PC-9 (cell line): ENCODE measurements at regions not wholly inside any gene's neighbourhood (a gene's known extent, or its start where the extent isn't known, plus 50 kb on each side); places are given as distances from the start of the nearest gene placed in this dataset.

ENCODE experiments used
- BruUV-seq: library from RNA; stranded (reverse); fragments of 400-500 nt; replicated peaks from 2 replicates; lab custom pipeline; 2021; lab: Mats Ljungman, UMichigan
- CTCF ChIA-PET: fragments of 300-600 bp; sonication (Branson Sonifier 250); formaldehyde crosslinking; loops from one replicate; lab custom pipeline; 2022; ENCODE audit warnings: antibody characterized with exemption; lab: Charles Lee
- POLR2A ChIA-PET: fragments of 300-600 bp; sonication (Branson Sonifier 250); formaldehyde crosslinking; loops from one replicate; lab custom pipeline; 2022; ENCODE audit warnings: antibody characterized with exemption; ENCODE audit not compliant: unreplicated experiment; lab: Charles Lee
- DNase-seq, 2 experiments: peaks; one replicate each; pipeline versions ENCODE4 v3.0.0 to v3.0.0-alpha.2; 2015 to 2022; ENCODE audit warnings: mixed read lengths in 1 of 2
- H2AFZ ChIP-seq: fragments of 200-600 bp; sonication (generic); 2 replicates; pipeline ENCODE4 v1.8.1; 2017; ENCODE audit warnings: antibody characterized with exemption
- H3F3A ChIP-seq: fragments of 200-600 bp; sonication (generic); 2 replicates; pipeline ENCODE4 v1.8.1; 2017; ENCODE audit warnings: antibody characterized with exemption, mild to moderate bottlenecking, low read depth; ENCODE audit not compliant: insufficient read depth
- H3K27ac ChIP-seq: fragments of 200-600 bp; sonication (generic); 2 replicates; pipeline ENCODE4 v1.6.1; 2016; ENCODE audit warnings: mixed run types
- H3K27me3 ChIP-seq: fragments of 200-600 bp; sonication (generic); 2 replicates; pipeline ENCODE4 v1.6.1; 2016; ENCODE audit warnings: low read depth, mixed run types; ENCODE audit not compliant: insufficient read depth
- H3K36me3 ChIP-seq: fragments of 200-600 bp; sonication (generic); 2 replicates; pipeline ENCODE4 v1.6.1; 2016; ENCODE audit warnings: low read depth, mixed run types
- H3K4me1 ChIP-seq: fragments of 200-600 bp; sonication (generic); replicated peaks from 2 replicates; pipeline ENCODE4 v1.6.1; 2016; ENCODE audit warnings: mixed run types; ENCODE audit not compliant: insufficient read depth
- H3K4me2 ChIP-seq: fragments of 200-600 bp; sonication (generic); 2 replicates; pipeline ENCODE4 v1.6.1; 2017; ENCODE audit warnings: mixed run types
- H3K4me3 ChIP-seq: fragments of 200-600 bp; sonication (generic); 2 replicates; pipeline ENCODE4 v1.6.1; 2016; ENCODE audit warnings: mixed run types
- H3K79me2 ChIP-seq: fragments of 200-600 bp; sonication (generic); 2 replicates; pipeline ENCODE4 v1.6.1; 2017; ENCODE audit warnings: low read depth, mixed run types
- H3K9me2 ChIP-seq: fragments of 200-600 bp; sonication (generic); 2 replicates; pipeline ENCODE4 v1.8.1; 2017; ENCODE audit warnings: mild to moderate bottlenecking; ENCODE audit not compliant: insufficient read depth
- H3K9me3 ChIP-seq: fragments of 200-600 bp; sonication (generic); 2 replicates; pipeline ENCODE4 v1.8.1; 2016; ENCODE audit warnings: low read depth; ENCODE audit not compliant: insufficient read depth
- H4K20me1 ChIP-seq: fragments of 200-600 bp; sonication (generic); 2 replicates; pipeline ENCODE4 v1.8.1; 2017; ENCODE audit not compliant: insufficient read depth
- CTCF ChIP-seq: fragments of 200-600 bp; sonication (generic); conservative IDR thresholded peaks from 2 replicates; pipeline ENCODE4 v1.6.1; 2017; ENCODE audit warnings: mixed run types, antibody characterized with exemption, mild to moderate bottlenecking, moderate library complexity
- EZH2 ChIP-seq: fragments of 200-600 bp; sonication (generic); IDR thresholded peaks from 2 replicates; pipeline ENCODE4 v1.8.0; 2017; ENCODE audit warnings: antibody characterized with exemption, low read depth
- intact Hi-C: fragments of 100-400 bp; cut with micrococcal nuclease; formaldehyde crosslinking; loops from one replicate; pipeline ENCODE4 v1.10.0; 2022; ENCODE audit not compliant: unreplicated experiment

- Histone ChIP-seq H3K9me3 (no peaks in the 10 kb centered on the region), H3K36me3 (no peaks in the 10 kb centered on the region), H3K4me3 (no peak overlapping the region), H4K20me1 (no peaks in the 10 kb centered on the region), H3K27ac (no peak overlapping the region), H3K79me2 (no peaks in the 10 kb centered on the region), H3K27me3 (no peaks in the 10 kb centered on the region), H3K4me1 (no peaks in the 10 kb centered on the region), H3K9me2 (no peaks in the 10 kb centered on the region), H3F3A (no peaks in the 10 kb centered on the region), H3K4me2 (no peak overlapping the region), H2AFZ (no peak overlapping the region)
- POLR2A ChIA-PET = no interaction called here
- intact Hi-C loops = no loop called here
- CTCF ChIA-PET = no interaction called here
- DNase-seq = no peak
- BruUV-seq = no TSS peak
- TF ChIP-seq EZH2 (no peak), CTCF (no peak)
Observed at GRCh38 chrX:67105758-67106116, 438.1 kb upstream of the AR start.

- CTCF ChIA-PET = no interaction called here
- Histone ChIP-seq H3K27ac (no peak overlapping the region), H3K36me3 (no peaks in the 10 kb centered on the region), H3K9me2 (no peaks in the 10 kb centered on the region), H3K4me2 (no peak overlapping the region), H3K4me3 (no peak overlapping the region), H3K4me1 (no peaks in the 10 kb centered on the region), H2AFZ (no peak overlapping the region), H4K20me1 (no peaks in the 10 kb centered on the region), H3F3A (no peaks in the 10 kb centered on the region), H3K79me2 (no peaks in the 10 kb centered on the region), H3K27me3 (no peaks in the 10 kb centered on the region), H3K9me3 (no peaks in the 10 kb centered on the region)
- no TSS peak for BruUV-seq
- DNase-seq = no peak
- TF ChIP-seq CTCF = no peak
- no peak for TF ChIP-seq EZH2
- intact Hi-C loops = no loop called here
- POLR2A ChIA-PET = no interaction called here
Observed at GRCh38 chrX:67104982-67105757, 438.7 kb upstream of the AR start.

- BruUV-seq = no TSS peak
Observed at GRCh38 chrX:67100031-67100884, 443.6 kb upstream of the AR start.

More at GRCh38 chrX:67100031-67100884, 443.6 kb upstream of the AR start:
- ChIA-PET POLR2A (no interaction called here), CTCF (no interaction called here)
- no peak overlapping the region for H3K4me2 ChIP-seq
- no peak for DNase-seq
- H4K20me1 ChIP-seq = no peaks in the 10 kb centered on the region
- no peaks in the 10 kb centered on the region for H3K79me2 ChIP-seq
- no peak overlapping the region for H3K4me3 ChIP-seq
- no peaks in the 10 kb centered on the region for H3K27me3 ChIP-seq
- no peak overlapping the region for H2AFZ ChIP-seq
- intact Hi-C loops = no loop called here
- no peaks in the 10 kb centered on the region for H3K9me2 ChIP-seq
- H3K9me3 ChIP-seq = no peaks in the 10 kb centered on the region
- no peak overlapping the region for H3K27ac ChIP-seq
- no peaks in the 10 kb centered on the region for H3K36me3 ChIP-seq
- TF ChIP-seq EZH2 (no peak), CTCF (no peak)
- H3K4me1 ChIP-seq = no peaks in the 10 kb centered on the region
- no peaks in the 10 kb centered on the region for H3F3A ChIP-seq
